GM18520 (cell line): ENCODE measurements at regions not wholly inside any gene's neighbourhood (a gene's known extent, or its start where the extent isn't known, plus 50 kb on each side); places are given as distances from the start of the nearest gene placed in this dataset.

ENCODE experiments used
- ATAC-seq: cut with Tn5 transposase; IDR thresholded peaks from one replicate; pipeline ENCODE4 v1.9.1; 2021; ENCODE audit not compliant: unreplicated experiment

- no peak for ATAC-seq
These were observed 798.9 kb upstream of the PIK3C3 start for GRCh38 chr18:41155910-41156851.

GRCh38 chr18:41155025-41155424, 800.0 kb upstream of the PIK3C3 start:
- ATAC-seq, result no peak

- ATAC-seq, result no peak
These were observed 801.2 kb upstream of the PIK3C3 start for GRCh38 chr18:41153871-41154270.

DNA sequence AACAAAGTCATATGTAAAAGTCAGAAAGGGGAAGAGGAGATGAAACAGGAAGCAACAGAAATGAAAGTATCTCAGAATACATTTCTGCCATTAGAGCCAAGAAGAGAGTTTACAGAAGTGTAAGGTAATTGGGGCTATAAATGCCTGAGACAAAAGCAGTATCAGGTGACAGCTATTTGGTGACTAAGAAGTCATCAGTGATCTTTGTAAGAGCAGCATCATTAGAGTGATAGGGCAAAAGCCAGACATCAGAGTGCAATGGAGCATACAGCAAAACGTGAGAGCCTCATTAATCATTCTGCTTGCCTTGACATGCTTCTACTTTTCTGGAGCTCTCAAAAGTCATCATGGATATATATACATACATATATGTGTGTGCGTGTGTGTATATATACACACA, 804.7 kb upstream of the PIK3C3 start:
- no peak for ATAC-seq

GRCh38 chr18:41146301-41146700, 808.7 kb upstream of the PIK3C3 start:
- ATAC-seq, result no peak

DNA sequence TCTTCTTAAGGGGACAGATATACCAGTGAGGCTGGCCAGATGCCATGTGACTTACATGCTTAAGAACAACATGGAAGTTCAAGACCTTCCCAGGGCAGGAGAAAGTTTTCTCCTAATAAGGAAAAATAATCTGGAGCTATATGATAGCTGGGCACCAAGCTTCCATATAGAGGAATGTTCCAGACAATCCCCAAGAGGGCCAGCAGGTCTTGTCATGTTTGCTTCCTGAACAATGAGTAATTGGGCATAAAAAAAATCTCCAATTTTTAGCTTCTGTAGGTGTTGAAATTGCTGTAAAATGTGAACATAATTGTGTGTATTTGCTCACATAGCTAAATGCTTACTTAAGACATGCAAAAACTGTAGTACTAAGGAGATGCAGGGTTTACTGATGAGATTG, 809.5 kb upstream of the PIK3C3 start:
- ATAC-seq, result no peak

DNA sequence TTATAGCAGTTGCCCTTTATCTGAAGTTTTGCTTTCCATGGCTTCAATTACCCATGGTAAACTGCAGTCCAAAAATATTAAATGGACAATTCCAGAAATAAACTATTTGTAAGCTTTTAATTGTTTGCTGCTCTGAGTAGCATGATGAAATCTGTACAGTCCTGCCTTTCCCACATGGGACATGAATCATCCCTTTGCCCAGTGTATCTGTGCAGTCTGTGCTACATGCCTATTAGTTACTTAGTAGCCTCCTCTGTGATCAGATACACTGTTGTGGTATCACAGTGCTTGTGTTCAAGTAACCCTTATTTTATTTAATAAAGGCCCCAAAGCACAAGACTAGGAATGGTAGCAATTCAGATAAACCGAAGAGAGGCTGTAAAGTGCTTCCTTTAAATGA, 810.6 kb upstream of the PIK3C3 start:
- ATAC-seq, result no peak

- no peak for ATAC-seq
These were observed 814.5 kb upstream of the PIK3C3 start for GRCh38 chr18:41140506-41140905.

DNA sequence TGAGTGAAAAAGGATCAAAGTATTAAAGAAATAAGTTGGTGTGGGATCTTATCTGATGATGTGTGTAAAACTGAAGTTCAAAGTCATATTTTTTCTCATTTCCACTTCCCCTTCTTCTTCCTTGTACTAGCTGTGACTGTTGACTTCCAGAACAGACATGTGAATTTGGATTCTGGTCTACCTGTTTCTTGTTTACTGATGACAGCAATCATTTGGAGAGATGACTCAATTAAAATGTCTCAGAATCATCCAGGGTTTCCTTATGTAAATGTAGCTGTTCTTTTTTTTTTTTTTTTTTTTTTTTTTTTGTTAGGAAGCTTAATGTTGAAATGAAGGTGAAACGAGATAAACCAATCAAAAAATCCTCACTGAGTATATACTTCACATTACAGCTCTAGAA, 819.9 kb upstream of the PIK3C3 start:
- no peak for ATAC-seq

DNA sequence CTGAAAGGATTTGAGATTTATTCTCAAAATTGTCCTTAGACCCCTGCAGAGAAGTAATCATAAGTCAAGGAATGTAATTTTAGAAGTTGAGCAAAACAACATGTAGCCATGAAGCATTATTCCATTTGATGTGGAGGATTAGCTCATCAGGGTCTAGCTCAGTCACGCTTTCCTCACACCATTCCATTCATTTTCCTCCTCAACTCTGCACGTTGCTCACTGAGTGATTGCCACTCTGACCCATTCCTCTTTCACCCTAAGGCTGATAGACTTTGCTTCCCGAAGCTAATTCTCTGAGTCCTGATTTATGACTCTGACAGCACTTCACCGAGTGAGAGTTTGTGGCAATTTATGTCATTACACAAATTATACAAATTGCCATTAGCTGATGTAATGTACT, 820.6 kb upstream of the PIK3C3 start:
- no peak for ATAC-seq

DNA sequence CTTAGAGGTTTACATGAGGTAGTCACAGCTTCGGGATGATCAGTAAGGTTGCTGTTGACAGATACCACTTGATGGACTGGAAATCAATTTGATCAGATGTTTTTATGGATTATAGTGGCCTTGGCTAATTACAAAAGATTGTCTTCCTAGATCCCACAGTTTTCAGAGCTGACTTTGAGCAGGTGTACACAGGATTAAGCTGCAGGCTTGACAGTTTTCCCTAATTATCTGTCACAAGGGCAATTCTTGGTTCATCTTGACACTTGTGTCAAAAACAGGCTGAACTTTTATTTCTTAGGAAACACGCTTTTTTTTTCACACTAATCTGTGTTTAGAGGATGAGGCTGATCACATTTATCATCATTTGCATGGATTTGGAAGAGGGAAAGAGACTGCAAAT, 824.0 kb upstream of the PIK3C3 start:
- no peak for ATAC-seq

DNA sequence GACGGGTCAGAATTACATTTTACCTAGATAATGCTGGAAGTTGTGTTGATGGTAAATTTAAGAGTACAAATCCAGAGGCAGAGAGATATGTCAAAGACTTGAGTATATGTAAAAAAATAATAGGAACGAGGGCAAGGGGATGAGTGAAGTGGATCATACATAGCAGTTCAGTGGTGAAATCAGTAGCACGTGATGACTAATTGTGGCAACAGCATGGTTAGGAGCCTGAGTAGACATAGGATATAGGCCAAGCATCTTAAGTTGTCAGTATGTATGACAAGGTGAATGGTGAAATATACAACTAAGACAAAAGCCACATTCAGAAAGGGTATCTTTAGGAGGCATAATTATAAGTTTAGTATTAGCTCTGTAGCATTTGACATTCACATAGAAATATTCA, 826.5 kb upstream of the PIK3C3 start:
- ATAC-seq, result no peak

- ATAC-seq, result no peak
These were observed 826.9 kb upstream of the PIK3C3 start for GRCh38 chr18:41128126-41128525.

GRCh38 chr18:41126541-41127235, 828.3 kb upstream of the PIK3C3 start:
- ATAC-seq, result no peak

DNA sequence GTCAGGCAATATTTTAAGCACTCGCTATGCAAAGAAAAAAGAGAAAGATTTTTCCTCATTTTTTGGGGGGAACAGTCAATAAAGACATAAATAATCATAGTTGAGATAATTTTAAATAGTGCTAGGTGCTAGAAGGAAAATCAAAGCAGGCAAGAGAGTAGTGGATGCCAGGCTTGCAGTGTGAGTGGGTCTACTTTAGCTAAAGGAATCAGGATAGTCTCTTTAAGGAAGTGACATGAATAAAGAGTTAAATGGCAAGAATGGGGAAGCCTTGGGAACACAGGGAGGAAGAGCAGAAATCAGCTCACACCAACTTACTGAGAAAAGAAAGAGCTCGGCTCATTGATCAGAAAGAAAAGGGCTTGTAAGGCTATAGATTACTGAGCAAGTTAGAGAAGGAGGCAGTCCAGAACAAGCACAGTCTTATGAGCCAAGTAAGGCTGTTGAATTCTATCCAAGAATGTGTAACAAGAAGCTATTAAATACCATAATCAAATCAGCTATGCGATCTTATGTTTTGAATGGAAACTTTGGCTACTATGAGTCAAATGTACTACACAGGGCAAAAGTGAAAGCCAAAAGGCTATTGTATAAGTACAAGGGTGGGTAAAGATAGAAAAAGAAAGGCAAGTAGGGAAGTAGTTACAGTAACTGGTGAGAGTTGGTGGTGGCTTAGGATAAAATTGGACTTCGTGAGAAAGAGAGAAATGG, 833.8 kb upstream of the PIK3C3 start:
- ATAC-seq, result no peak

DNA sequence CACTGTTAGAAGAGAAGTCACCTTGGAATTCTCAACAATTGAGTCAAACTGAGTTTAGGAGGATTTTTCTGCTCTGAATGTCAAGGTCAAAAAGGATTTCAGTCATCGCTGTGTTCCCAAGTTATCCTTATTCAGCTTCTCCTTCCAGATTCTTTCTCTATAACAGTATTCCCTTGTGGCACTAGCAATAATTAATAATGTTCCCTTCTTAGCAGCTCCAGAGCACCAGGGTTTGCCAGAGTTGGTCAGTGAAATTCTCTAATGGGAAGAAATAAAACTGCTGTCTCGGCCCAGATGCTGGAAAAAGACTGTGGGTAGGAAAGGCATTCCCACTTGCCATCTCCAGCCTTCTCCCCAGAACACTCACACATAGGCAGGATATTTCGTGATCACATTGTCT, 836.0 kb upstream of the PIK3C3 start:
- ATAC-seq, result no peak

GRCh38 chr18:41113885-41114482, 841.0 kb upstream of the PIK3C3 start:
- no peak for ATAC-seq

DNA sequence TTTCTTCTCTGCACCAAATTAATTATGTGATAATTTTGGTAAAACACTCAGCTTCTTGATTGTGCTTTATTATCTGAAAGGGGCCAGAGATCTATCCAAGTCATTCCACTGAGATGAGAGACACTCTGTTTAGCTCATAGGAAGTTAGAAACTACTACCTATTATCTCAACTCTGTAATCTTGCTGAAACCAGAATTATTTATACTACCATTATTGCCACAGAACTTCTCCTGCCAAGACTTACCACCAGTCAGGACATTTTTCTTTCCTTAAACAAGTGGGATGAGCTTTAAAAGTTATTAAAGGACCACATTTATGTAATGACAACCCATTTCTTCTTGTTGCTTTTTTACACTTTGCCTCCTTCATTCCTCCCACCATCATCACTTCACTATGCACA, 855.6 kb upstream of the PIK3C3 start:
- no peak for ATAC-seq

GRCh38 chr18:41096504-41096903, 858.5 kb upstream of the PIK3C3 start:
- ATAC-seq, result no peak

DNA sequence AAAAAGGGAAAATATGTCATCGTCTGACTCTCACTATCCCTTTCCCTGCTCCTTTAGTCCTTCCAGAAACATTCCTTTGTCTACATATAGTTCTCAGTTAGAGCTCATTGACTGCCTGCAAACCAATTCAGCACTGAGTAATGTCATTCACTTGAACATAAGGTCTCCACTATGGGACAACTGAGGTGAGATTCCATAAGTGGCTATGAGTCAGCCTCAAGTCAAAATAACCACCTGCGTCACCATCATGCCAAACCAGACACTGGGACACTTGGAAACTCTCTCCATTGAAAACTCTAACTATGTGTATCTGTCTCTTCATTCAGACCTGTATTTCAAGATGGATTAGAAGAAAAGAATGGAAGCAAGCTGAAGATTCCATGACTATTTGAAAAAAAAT, 878.0 kb upstream of the PIK3C3 start:
- ATAC-seq, result no peak

- no peak for ATAC-seq
These were observed 879.8 kb upstream of the PIK3C3 start for GRCh38 chr18:41075212-41075611.
